ENCODE measurements at regions not wholly inside any gene's neighbourhood (a gene's known extent, or its start where the extent isn't known, plus 50 kb on each side); places are given as distances from the start of the nearest gene placed in this dataset.

GRCh38 chr16:22621586-22622155, 111.0 kb downstream of the NPIPB5 start:
- no peak overlapping the region for H3K27ac Mint-ChIP-seq
- no peaks in the 10 kb centered on the region for H3K36me3 Mint-ChIP-seq
- DNase-seq = no peak
- no peaks in the 10 kb centered on the region for H3K4me1 Mint-ChIP-seq
- H3K9me3 Mint-ChIP-seq = no peaks in the 10 kb centered on the region
- H3K27me3 Mint-ChIP-seq = no peaks in the 10 kb centered on the region
- no peak overlapping the region for H3K4me3 Mint-ChIP-seq

GRCh38 chr16:22622703-22623102, 112.0 kb downstream of the NPIPB5 start:
- DNase-seq = no peak
- H3K9me3 Mint-ChIP-seq = no peaks in the 10 kb centered on the region
- no peaks in the 10 kb centered on the region for H3K36me3 Mint-ChIP-seq
- no peak overlapping the region for H3K27ac Mint-ChIP-seq
- no peaks in the 10 kb centered on the region for H3K27me3 Mint-ChIP-seq
- H3K4me1 Mint-ChIP-seq = no peaks in the 10 kb centered on the region
- H3K4me3 Mint-ChIP-seq = no peak overlapping the region

GRCh38 chr16:22623351-22623781, 112.7 kb downstream of the NPIPB5 start:
- Mint-ChIP-seq H3K4me1 (no peaks in the 10 kb centered on the region), H3K27me3 (no peaks in the 10 kb centered on the region), H3K27ac (no peak overlapping the region), H3K36me3 (no peaks in the 10 kb centered on the region), H3K4me3 (no peak overlapping the region), H3K9me3 (no peaks in the 10 kb centered on the region)
- no peak for DNase-seq

GRCh38 chr16:22624038-22624799, 113.5 kb downstream of the NPIPB5 start:
- Mint-ChIP-seq H3K36me3 (no peaks in the 10 kb centered on the region), H3K4me1 (no peaks in the 10 kb centered on the region), H3K9me3 (no peaks in the 10 kb centered on the region), H3K27ac (no peak overlapping the region), H3K27me3 (no peaks in the 10 kb centered on the region), H3K4me3 (no peak overlapping the region)
- no peak for DNase-seq

- Mint-ChIP-seq H3K4me3 (no peak overlapping the region), H3K27ac (no peak overlapping the region), H3K9me3 (no peaks in the 10 kb centered on the region), H3K36me3 (no peaks in the 10 kb centered on the region), H3K27me3 (no peaks in the 10 kb centered on the region), H3K4me1 (no peaks in the 10 kb centered on the region)
- no peak for DNase-seq
Observed at GRCh38 chr16:22624800-22625533, 114.3 kb downstream of the NPIPB5 start.

- H3K9me3 Mint-ChIP-seq = no peaks in the 10 kb centered on the region
- H3K4me1 Mint-ChIP-seq = no peaks in the 10 kb centered on the region
- DNase-seq = no peak
- H3K27me3 Mint-ChIP-seq = no peaks in the 10 kb centered on the region
- no peak overlapping the region for H3K27ac Mint-ChIP-seq
- no peaks in the 10 kb centered on the region for H3K36me3 Mint-ChIP-seq
- no peak overlapping the region for H3K4me3 Mint-ChIP-seq
Observed at GRCh38 chr16:22625967-22626366, 115.3 kb downstream of the NPIPB5 start.

- DNase-seq = no peak
- H3K4me3 Mint-ChIP-seq = no peak overlapping the region
- no peaks in the 10 kb centered on the region for H3K27me3 Mint-ChIP-seq
- H3K36me3 Mint-ChIP-seq = no peaks in the 10 kb centered on the region
- H3K9me3 Mint-ChIP-seq = no peaks in the 10 kb centered on the region
- no peaks in the 10 kb centered on the region for H3K4me1 Mint-ChIP-seq
- no peak overlapping the region for H3K27ac Mint-ChIP-seq
Observed at GRCh38 chr16:22627043-22627442, 116.4 kb downstream of the NPIPB5 start.

- no peak overlapping the region for H3K4me3 Mint-ChIP-seq
- H3K27me3 Mint-ChIP-seq = peaks cover 7% of the 10 kb centered on the region
- H3K4me1 Mint-ChIP-seq = no peaks in the 10 kb centered on the region
- DNase-seq = no peak
- no peaks in the 10 kb centered on the region for H3K9me3 Mint-ChIP-seq
- no peaks in the 10 kb centered on the region for H3K36me3 Mint-ChIP-seq
- H3K27ac Mint-ChIP-seq = no peak overlapping the region
Observed at GRCh38 chr16:22628994-22629393, 118.3 kb downstream of the NPIPB5 start.

- Mint-ChIP-seq H3K36me3 (no peaks in the 10 kb centered on the region), H3K4me3 (no peak overlapping the region), H3K4me1 (no peaks in the 10 kb centered on the region), H3K9me3 (no peaks in the 10 kb centered on the region), H3K27ac (no peak overlapping the region), H3K27me3 (peaks cover 7% of the 10 kb centered on the region)
- DNase-seq = no peak
Observed at GRCh38 chr16:22630242-22630641, 119.6 kb downstream of the NPIPB5 start.

- Mint-ChIP-seq H3K9me3 (no peaks in the 10 kb centered on the region), H3K4me3 (no peak overlapping the region), H3K27me3 (peaks cover 7% of the 10 kb centered on the region), H3K27ac (no peak overlapping the region), H3K36me3 (no peaks in the 10 kb centered on the region), H3K4me1 (no peaks in the 10 kb centered on the region)
- no peak for DNase-seq
Observed at GRCh38 chr16:22631264-22631663, 120.6 kb downstream of the NPIPB5 start.

GRCh38 chr16:22632606-22633005, 121.9 kb downstream of the NPIPB5 start:
- no peaks in the 10 kb centered on the region for H3K9me3 Mint-ChIP-seq
- H3K27ac Mint-ChIP-seq = no peak overlapping the region
- peaks cover 7% of the 10 kb centered on the region for H3K27me3 Mint-ChIP-seq
- DNase-seq = no peak
- no peak overlapping the region for H3K4me3 Mint-ChIP-seq
- no peaks in the 10 kb centered on the region for H3K36me3 Mint-ChIP-seq
- no peaks in the 10 kb centered on the region for H3K4me1 Mint-ChIP-seq

GRCh38 chr16:22633280-22633679, 122.6 kb downstream of the NPIPB5 start:
- H3K9me3 Mint-ChIP-seq = no peaks in the 10 kb centered on the region
- H3K27ac Mint-ChIP-seq = no peak overlapping the region
- no peak overlapping the region for H3K4me3 Mint-ChIP-seq
- H3K27me3 Mint-ChIP-seq = peaks cover 7% of the 10 kb centered on the region
- no peak for DNase-seq
- H3K4me1 Mint-ChIP-seq = no peaks in the 10 kb centered on the region
- no peaks in the 10 kb centered on the region for H3K36me3 Mint-ChIP-seq

GRCh38 chr16:22633799-22634198, 123.1 kb downstream of the NPIPB5 start:
- Mint-ChIP-seq H3K9me3 (no peaks in the 10 kb centered on the region), H3K36me3 (no peaks in the 10 kb centered on the region), H3K4me3 (no peak overlapping the region), H3K27me3 (peaks cover 7% of the 10 kb centered on the region), H3K4me1 (no peaks in the 10 kb centered on the region), H3K27ac (no peak overlapping the region)
- DNase-seq = no peak

- H3K4me3 Mint-ChIP-seq = no peak overlapping the region
- no peak for DNase-seq
- no peaks in the 10 kb centered on the region for H3K9me3 Mint-ChIP-seq
- H3K27ac Mint-ChIP-seq = no peak overlapping the region
- no peaks in the 10 kb centered on the region for H3K4me1 Mint-ChIP-seq
- H3K36me3 Mint-ChIP-seq = no peaks in the 10 kb centered on the region
- peaks cover 7% of the 10 kb centered on the region for H3K27me3 Mint-ChIP-seq
Observed at GRCh38 chr16:22634954-22635353, 124.3 kb downstream of the NPIPB5 start.

- peaks cover 7% of the 10 kb centered on the region for H3K27me3 Mint-ChIP-seq
- H3K4me1 Mint-ChIP-seq = no peaks in the 10 kb centered on the region
- H3K27ac Mint-ChIP-seq = no peak overlapping the region
- no peaks in the 10 kb centered on the region for H3K9me3 Mint-ChIP-seq
- H3K36me3 Mint-ChIP-seq = no peaks in the 10 kb centered on the region
- H3K4me3 Mint-ChIP-seq = no peak overlapping the region
- no peak for DNase-seq
Observed at GRCh38 chr16:22635357-22635761, 124.7 kb downstream of the NPIPB5 start.
